ENCODE measurements at regions not wholly inside any gene's neighbourhood (a gene's known extent, or its start where the extent isn't known, plus 50 kb on each side); places are given as distances from the start of the nearest gene placed in this dataset.

DNA sequence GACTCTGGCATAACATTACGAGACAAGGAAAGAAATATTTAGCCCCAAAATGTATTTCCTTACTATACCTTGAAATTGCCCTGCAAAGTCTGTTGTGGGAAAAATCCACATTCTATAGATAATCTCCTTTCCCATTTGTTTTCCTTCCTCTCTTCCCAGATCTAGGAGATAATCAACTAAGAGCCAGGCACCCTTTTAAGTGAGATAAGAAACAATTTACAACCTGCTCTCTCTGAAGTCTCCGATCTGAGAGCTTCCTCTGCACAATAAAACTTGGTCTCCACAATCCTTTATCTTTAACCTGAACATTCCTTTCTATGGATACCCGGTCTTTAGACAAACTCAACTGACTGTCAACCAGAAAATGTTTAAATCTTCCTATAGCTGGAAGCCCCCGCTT lies 1160.7 kb upstream of the NRXN1 start:
- DNase-seq (ENCODE audit: low read depth) = no peak

DNA sequence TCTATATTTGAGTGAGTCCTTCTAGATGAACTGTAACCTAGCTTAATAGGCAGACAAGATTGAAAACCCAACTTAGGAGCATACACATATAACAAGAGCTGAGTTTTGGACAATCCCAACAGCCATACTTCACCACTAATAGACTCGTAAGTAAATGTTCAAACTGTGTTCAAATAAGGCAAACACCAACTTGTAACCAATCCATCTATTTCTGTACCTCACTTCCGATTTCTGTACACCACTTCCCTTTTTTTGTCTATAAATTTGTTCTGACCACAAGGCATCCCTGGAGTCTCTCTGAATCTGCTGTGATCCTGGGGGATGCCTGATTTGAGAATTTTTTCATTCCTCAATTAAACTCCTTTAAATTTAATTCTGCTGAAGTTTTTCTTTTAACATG lies 1149.1 kb upstream of the NRXN1 start:
- no peak for DNase-seq (ENCODE audit: low read depth)

GRCh38 chr2:52178845-52179244 lies 1146.9 kb upstream of the NRXN1 start:
- DNase-seq (ENCODE audit: low read depth) = no peak

DNA sequence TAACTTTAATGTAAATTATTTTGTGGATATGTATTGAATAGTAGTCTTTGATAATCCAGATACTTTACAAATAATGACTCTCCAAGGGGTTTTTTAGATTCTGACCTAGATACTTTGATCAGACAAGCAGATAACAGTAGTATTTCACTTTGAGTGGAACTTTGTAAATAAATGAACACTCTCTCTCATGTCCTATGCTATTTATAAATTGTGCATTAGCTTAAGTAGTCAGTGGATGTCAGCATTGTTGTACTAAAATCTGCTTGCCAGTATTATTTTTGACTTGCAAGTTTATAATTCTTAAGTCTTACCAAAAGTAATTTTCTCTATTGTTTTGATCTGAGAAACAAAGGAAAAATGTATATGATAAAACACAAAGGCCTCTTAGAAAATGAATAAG lies 1113.1 kb upstream of the NRXN1 start:
- no peak for DNase-seq (ENCODE audit: low read depth)

GRCh38 chr2:52144590-52144989 lies 1112.7 kb upstream of the NRXN1 start:
- peak; percentile 2 for DNase-seq (ENCODE audit: low read depth)

DNA sequence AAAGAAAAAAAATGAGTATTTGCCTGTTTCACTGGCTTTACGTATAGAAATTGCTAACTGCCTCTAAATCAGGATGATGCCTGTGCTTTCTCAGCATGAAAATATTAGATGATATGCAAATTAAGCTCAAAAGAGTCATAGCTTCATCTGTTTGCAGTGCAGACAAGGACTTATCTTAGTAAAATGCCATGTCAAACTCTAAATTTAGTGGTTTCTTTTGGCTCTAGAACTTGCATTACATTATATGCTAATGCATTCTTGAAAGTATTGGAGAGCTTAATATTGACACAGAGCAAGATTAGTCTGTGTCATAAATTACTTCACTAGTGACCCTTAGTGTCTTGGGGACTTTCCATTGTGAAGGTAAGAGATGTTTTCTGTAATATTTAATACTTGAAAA lies 1109.1 kb upstream of the NRXN1 start:
- DNase-seq (ENCODE audit: low read depth) = no peak

GRCh38 chr2:52139241-52139640 lies 1107.3 kb upstream of the NRXN1 start:
- DNase-seq (ENCODE audit: low read depth) = no peak

- DNase-seq (ENCODE audit: low read depth) = no peak
Measured at GRCh38 chr2:52135235-52135634, 1103.3 kb upstream of the NRXN1 start.

DNA sequence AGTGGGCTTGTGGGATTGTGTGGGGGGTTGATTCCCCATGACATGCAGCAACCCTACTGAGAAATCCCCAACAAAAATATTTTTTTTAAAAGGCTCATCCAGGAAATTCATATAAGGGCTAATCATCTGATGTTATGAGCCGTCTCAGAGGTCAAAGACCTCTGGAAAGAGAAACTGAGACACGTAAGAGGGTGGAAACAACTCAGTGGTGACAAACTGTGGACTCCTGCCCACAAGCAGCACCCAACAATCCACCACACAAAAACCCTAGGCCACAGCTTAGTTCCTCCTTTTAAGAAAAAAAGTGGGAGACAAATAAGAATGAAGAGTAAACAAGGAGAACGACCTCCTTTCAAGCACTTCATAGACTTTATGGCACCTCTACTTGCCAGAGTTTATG lies 1096.1 kb upstream of the NRXN1 start:
- no peak for DNase-seq (ENCODE audit: low read depth)

GRCh38 chr2:52127527-52127926 lies 1095.6 kb upstream of the NRXN1 start:
- DNase-seq (ENCODE audit: low read depth) = no peak

GRCh38 chr2:52117299-52117698 lies 1085.4 kb upstream of the NRXN1 start:
- peak; percentile 50 for DNase-seq (ENCODE audit: low read depth)

GRCh38 chr2:52115750-52116149 lies 1083.8 kb upstream of the NRXN1 start:
- no peak for DNase-seq (ENCODE audit: low read depth)

GRCh38 chr2:52113338-52113737 lies 1081.4 kb upstream of the NRXN1 start:
- no peak for DNase-seq (ENCODE audit: low read depth)

DNA sequence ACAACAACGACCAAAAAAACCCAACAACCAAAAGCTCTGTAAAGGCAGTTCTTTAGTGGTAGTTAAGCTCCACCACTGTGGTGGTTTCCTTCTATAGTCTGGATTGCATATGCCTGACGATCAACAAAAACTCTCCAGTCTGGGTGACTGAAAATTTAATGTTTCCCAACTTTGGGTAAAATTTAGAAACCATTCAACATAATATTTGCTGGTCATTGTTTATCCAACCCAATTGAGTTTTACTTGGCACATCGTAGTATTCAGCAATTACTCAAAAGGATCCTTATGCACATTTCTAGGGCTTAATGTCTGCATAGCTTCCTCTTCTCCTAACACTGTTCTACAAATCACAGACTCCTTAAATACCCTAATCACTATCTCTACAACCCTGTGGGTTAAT lies 1080.2 kb upstream of the NRXN1 start:
- DNase-seq (ENCODE audit: low read depth) = no peak

DNA sequence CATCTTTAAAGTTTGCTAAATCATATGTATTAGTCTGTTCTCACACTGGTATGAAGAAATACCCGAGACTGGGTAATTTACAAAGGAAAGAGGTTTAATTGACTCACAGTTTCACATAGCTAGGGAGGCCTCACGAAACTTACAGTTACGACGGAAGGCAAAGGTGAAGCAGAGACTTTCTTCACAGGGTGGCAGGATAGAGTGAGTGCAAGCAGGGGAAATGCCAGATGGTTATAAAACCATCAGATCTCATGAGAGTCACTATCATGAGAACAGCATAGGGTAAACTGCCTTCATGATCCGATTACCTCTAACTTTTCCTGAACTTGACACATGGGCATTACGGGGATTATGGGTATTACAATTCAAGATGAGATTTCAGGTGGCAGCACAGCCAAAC lies 1075.2 kb upstream of the NRXN1 start:
- no peak for DNase-seq (ENCODE audit: low read depth)

GRCh38 chr2:52097071-52097470 lies 1065.1 kb upstream of the NRXN1 start:
- no peak for DNase-seq (ENCODE audit: low read depth)

DNA sequence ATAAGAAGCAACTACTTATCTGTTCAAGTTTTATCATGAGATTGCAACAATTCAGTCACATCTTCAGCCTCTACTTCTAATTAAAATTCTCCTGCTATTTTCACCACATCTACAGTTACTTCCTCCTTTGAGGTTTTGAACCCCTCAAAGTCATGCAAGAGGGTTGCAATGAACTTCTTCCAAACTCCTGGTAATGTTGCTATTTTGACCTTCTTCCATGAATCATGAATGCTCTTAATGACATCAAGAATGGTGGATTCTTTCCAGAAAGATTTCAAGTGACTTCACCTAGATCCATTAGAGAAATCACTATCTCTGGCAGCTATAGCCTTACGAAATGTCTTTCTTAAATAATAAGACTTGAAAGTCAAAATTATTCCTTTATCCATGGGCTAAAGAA lies 1052.8 kb upstream of the NRXN1 start:
- no peak for DNase-seq (ENCODE audit: low read depth)

- DNase-seq (ENCODE audit: low read depth) = no peak
Measured at GRCh38 chr2:52083214-52083613, 1051.3 kb upstream of the NRXN1 start.

DNA sequence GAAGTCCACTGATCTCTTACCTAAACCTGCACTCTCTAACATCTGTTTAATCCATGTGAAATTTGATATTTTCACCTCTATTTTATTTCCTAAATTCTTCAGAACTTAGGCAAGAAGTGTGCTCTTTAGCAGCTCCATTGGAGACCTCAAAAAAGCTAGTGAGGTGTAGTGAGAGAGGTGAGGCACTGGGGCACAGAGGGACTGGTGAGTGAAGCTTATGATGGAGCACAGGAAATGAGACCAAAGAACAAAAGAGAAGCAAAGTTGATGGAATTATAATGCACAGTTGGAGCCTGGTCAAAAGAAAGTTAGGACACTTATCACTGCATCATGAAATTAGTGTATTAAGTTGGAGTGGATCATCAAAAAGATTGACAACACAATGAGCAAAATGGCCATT lies 1050.7 kb upstream of the NRXN1 start:
- DNase-seq (ENCODE audit: low read depth) = no peak

GRCh38 chr2:52079602-52080001 lies 1047.7 kb upstream of the NRXN1 start:
- no peak for DNase-seq (ENCODE audit: low read depth)

- DNase-seq (ENCODE audit: low read depth) = no peak
Measured at GRCh38 chr2:52077159-52077558, 1045.2 kb upstream of the NRXN1 start.

GRCh38 chr2:52074130-52074719 lies 1042.3 kb upstream of the NRXN1 start:
- no peak for DNase-seq (ENCODE audit: low read depth)

DNA sequence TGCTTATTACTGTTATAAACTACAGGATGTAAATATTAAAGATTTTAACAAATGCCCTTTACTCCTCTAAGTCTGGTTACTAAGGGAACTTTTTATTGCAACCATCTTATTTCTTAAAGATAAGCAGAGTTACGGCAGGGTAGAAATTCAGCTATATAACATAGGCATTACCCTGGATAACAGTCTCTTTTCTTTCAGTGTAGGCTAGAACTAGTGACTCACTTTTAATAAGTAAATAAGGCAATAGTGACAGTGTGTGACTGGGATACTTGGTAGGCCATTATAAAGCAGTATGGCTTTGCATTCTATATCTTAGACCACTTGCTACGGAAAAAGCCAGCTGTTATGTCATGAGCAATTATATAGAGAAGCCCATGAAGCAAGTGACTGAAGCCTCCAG lies 1041.0 kb upstream of the NRXN1 start:
- DNase-seq (ENCODE audit: low read depth) = no peak

- no peak for DNase-seq (ENCODE audit: low read depth)
Measured at GRCh38 chr2:52070665-52071064, 1038.7 kb upstream of the NRXN1 start.
